HG03469 (cell line): ENCODE measurements at regions not wholly inside any gene's neighbourhood (a gene's known extent, or its start where the extent isn't known, plus 50 kb on each side); places are given as distances from the start of the nearest gene placed in this dataset.
"Not testable (repeated sequence)": the region's sequence is repeated elsewhere in the genome, so short reads cannot be mapped to it uniquely, and the experiment has no call there.

Experiments used
- ATAC-seq: cut with Tn5 transposase; IDR thresholded peaks from one replicate; pipeline ENCODE4 v1.9.1; 2021; ENCODE audit warnings: mild to moderate bottlenecking, moderate library complexity, moderate number of reproducible peaks; ENCODE audit not compliant: unreplicated experiment

GRCh38 chr15:99454941-99455788 is 110.6 kb upstream of the MEF2A start:
- no peak for ATAC-seq

- ATAC-seq, result no peak
Measured at GRCh38 chr15:99455789-99456160, 110.0 kb upstream of the MEF2A start.

- no peak for ATAC-seq
Measured at GRCh38 chr15:99464137-99464536, 101.6 kb upstream of the MEF2A start.

DNA sequence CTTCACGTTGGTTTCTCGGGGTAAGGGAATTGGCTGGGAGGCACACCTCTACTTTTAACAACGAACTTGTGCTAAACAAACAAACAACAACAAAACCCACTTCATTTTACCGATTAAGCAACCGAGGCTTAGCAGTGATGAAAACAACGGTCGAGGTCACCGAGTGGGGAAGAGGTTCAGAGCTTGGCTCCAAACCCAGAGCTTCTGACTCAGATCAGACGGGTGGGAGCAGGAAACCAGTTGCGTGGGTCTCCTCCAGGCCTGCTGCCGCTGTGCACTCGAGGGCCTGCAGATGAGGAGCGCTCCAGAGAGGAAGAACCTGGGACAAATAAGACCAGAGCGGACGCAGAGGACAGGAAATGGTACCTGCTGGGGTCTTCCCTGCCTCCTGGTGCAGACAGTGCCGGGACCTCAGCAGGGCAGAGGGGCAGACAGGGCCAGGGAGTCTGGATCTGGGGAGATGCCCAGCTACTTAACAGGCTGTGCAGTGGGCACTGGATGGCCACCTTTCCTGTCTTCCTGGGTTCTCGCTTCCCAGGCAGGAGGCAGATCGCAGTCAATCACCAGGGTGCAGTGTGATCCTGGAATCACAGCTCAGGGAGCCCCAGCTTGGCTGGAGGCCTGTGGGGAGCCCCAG is 99.0 kb upstream of the MEF2A start:
- ATAC-seq, result no peak

GRCh38 chr15:99467338-99467720 is 98.5 kb upstream of the MEF2A start:
- ATAC-seq, result no peak

DNA sequence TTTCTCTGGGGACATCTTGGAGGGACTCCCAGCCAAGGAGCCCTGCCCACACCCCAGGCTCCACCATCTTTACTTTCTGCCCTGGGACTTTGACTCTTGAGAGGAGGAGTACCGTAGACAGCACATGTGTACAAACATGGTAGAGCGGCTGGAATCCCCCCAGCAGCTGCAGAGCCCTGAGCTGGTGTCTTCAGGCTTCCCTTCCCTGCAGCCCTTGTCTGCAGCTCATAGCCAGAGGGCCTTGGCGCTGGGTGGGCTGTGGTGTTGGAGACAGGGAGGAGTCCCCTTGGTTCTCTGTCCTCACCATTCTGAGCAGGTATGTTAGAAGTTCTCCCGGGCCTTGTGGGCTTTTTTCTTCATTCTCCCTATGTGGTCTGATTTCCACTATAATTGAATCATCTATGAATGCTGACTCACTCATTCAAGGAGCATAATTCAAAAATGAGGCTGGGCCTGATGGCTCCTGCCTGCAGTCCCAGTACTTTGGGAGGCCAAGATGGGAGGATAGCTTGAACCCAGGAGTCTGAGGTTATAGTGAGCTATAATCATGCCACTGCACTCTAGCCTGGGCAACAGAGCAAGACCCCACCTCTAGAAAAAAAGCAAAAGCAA is 97.8 kb upstream of the MEF2A start:
- no peak for ATAC-seq

GRCh38 chr15:99470204-99470603 is 95.6 kb upstream of the MEF2A start:
- not testable (repeated sequence) for ATAC-seq

GRCh38 chr15:99472416-99473145 is 93.2 kb upstream of the MEF2A start:
- ATAC-seq, result no peak

- ATAC-seq, result no peak
Measured at GRCh38 chr15:99473981-99474906, 91.5 kb upstream of the MEF2A start.

- no peak for ATAC-seq
Measured at GRCh38 chr15:99474909-99475753, 90.7 kb upstream of the MEF2A start.

- ATAC-seq, result no peak
Measured at GRCh38 chr15:99475754-99476412, 89.9 kb upstream of the MEF2A start.

- peak; percentile 47 for ATAC-seq
Measured at GRCh38 chr15:99476413-99477222, 89.2 kb upstream of the MEF2A start.

GRCh38 chr15:99477791-99478471 is 87.9 kb upstream of the MEF2A start:
- ATAC-seq, result no peak

- no peak for ATAC-seq
Measured at GRCh38 chr15:99478977-99479376, 86.8 kb upstream of the MEF2A start.

- ATAC-seq, result no peak
Measured at GRCh38 chr15:99480016-99480810, 85.6 kb upstream of the MEF2A start.

DNA sequence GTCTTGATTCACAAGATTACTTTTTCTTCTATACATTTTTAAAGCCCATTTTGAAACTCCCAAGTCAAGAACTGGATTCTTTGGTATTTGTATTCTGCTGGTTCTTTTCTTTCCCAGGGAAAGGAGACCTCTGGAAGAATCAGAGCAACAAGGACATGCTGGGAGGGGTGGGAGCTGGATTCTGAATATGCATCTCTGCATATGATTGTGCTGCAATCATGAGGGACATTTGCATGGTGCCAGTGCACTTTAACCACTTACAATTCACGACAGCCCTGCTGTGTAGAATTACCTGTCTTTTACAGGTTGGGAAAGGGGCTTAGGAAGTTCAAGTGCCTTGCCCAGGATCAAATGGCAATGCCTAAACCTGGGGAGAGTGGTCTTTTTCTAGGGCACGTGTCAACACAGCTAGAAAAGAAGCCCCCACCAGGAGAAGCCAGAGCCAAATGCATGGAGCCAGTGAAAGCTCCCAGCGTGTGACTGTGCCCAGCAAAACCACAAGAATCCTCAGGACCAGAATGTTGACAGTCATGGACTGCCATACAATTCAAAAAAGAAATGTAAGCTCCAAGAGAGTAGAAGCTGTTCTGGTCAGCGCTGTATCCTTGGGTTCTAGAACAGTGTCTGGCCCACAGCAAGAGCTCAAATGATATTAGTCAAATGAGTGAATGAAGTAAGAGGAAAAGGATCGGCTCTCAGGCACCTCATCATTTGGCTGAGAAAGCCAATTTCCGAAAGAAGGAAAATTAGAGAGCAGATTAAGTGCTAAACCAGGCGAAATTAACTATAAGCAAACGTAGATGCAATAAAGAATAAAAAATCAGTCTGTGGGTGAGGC is 84.5 kb upstream of the MEF2A start:
- ATAC-seq, result no peak
